ENCODE measurements at regions not wholly inside any gene's neighbourhood (a gene's known extent, or its start where the extent isn't known, plus 50 kb on each side); places are given as distances from the start of the nearest gene placed in this dataset.
"Not testable (repeated sequence)": the region's sequence is repeated elsewhere in the genome, so short reads cannot be mapped to it uniquely, and the experiment has no call there.

- ATAC-seq; H3K27me3 ChIP-seq (ENCODE audit: insufficient read depth, low read length); H3K9ac ChIP-seq (ENCODE audit: low read length); RAD21 ChIA-PET (ENCODE audit: low non-redundant PET in 1 of 2, low total read pairs in 2 of 2, uncharacterized antibody in 2 of 2, unreplicated experiment in 2 of 2); H3K9me2 ChIP-seq (ENCODE audit: insufficient read depth); H2AFZ ChIP-seq (ENCODE audit: low read depth, low read length, poor library complexity, severe bottlenecking); BruUV-seq (replicated peaks); POLR2A ChIA-PET; CTCF ChIA-PET; DNase-seq (ENCODE audit: low read depth, low spot score); H3K9me3 ChIP-seq (ENCODE audit: control insufficient read depth in 1 of 2, insufficient read depth in 1 of 2, low read depth in 1 of 2, low read length in 2 of 2); H3K27ac ChIP-seq (ENCODE audit: low read depth, low read length); H3K4me3 ChIP-seq (replicated peaks in 1 of 2; ENCODE audit: low read depth in 1 of 2, low read length in 2 of 2); H3K4me2 ChIP-seq (ENCODE audit: low read length); intact Hi-C loops (cut with micrococcal nuclease); H3K4me1 ChIP-seq (ENCODE audit: control insufficient read depth in 1 of 2, insufficient read depth in 2 of 2, low read length in 2 of 2); H4K20me1 ChIP-seq (ENCODE audit: insufficient read depth); H3K36me3 ChIP-seq (ENCODE audit: control insufficient read depth in 1 of 2, insufficient read depth in 2 of 2, low read length in 2 of 2); H3K79me2 ChIP-seq (ENCODE audit: insufficient read depth, low read length): not testable (repeated sequence)
Measured at GRCh38 chr7:91627324-91627723, 253.2 kb downstream of the MTERF1 start.

- Histone ChIP-seq H3K4me2 (ENCODE audit: low read length) (no peak overlapping the region), H3K27ac (ENCODE audit: low read depth, low read length) (no peak overlapping the region), H3K27me3 (ENCODE audit: insufficient read depth, low read length) (0 out of 2 replicates have a peak, but pooled peaks cover 2% of the 10 kb centered on the region), H3K79me2 (ENCODE audit: insufficient read depth, low read length) (no peaks in the 10 kb centered on the region), H4K20me1 (ENCODE audit: insufficient read depth) (no peaks in the 10 kb centered on the region), H3K9ac (ENCODE audit: low read length) (no peak overlapping the region), H2AFZ (ENCODE audit: low read depth, low read length, poor library complexity, severe bottlenecking) (no peak overlapping the region), H3K36me3 (ENCODE audit: control insufficient read depth in 1 of 2, insufficient read depth in 2 of 2, low read length in 2 of 2) (no peaks in the 10 kb centered on the region), H3K4me1 (ENCODE audit: control insufficient read depth in 1 of 2, insufficient read depth in 2 of 2, low read length in 2 of 2) (no peaks in the 10 kb centered on the region), H3K9me3 (ENCODE audit: control insufficient read depth in 1 of 2, insufficient read depth in 1 of 2, low read depth in 1 of 2, low read length in 2 of 2) (no peaks in the 10 kb centered on the region), H3K9me2 (ENCODE audit: insufficient read depth) (no peaks in the 10 kb centered on the region), H3K4me3 (replicated peaks in 1 of 2; ENCODE audit: low read depth in 1 of 2, low read length in 2 of 2) (no peak overlapping the region)
- no peak for DNase-seq (ENCODE audit: low read depth, low spot score)
- RAD21 ChIA-PET (ENCODE audit: low non-redundant PET in 1 of 2, low total read pairs in 2 of 2, uncharacterized antibody in 2 of 2, unreplicated experiment in 2 of 2), result no interaction called here
- TF ChIP-seq RAD21 (IDR thresholded peaks at IDR 0.05; ENCODE audit: low read depth) (no peak), FOSL1 (IDR thresholded peaks at IDR 0.05; ENCODE audit: low read depth) (no peak), SIN3A (IDR thresholded peaks at IDR 0.05; ENCODE audit: low read depth) (no peak), ELF1 (IDR thresholded peaks at IDR 0.05; ENCODE audit: borderline replicate concordance, low read depth) (no peak), ZNF274 (IDR thresholded peaks at IDR 0.05; ENCODE audit: low read depth, low read length) (no peak), EZH2phosphoT487 (IDR thresholded peaks at IDR 0.05; ENCODE audit: borderline replicate concordance) (no peak), TCF7L2 (IDR thresholded peaks at IDR 0.05; ENCODE audit: borderline replicate concordance, extremely low read depth, insufficient read depth, insufficient read length) (no peak), SRF (IDR thresholded peaks at IDR 0.05; ENCODE audit: low read depth) (no peak), SP1 (IDR thresholded peaks at IDR 0.05; ENCODE audit: low read depth) (no peak), EGR1 (IDR thresholded peaks at IDR 0.05; ENCODE audit: low read depth) (no peak), ZFX (IDR thresholded peaks at IDR 0.05) (no peak), YY1 (IDR thresholded peaks at IDR 0.05; ENCODE audit: extremely low read depth, insufficient replicate concordance, low read depth, low read length) (no peak), CEBPB (IDR thresholded peaks at IDR 0.05; ENCODE audit: low read depth) (no peak), POLR2A (IDR thresholded peaks at IDR 0.05; ENCODE audit: borderline replicate concordance, extremely low read depth, insufficient read depth, insufficient read length) (no peak), ZBTB33 (IDR thresholded peaks at IDR 0.05; ENCODE audit: extremely low read depth, insufficient replicate concordance, low read length) (no peak)
- no TSS peak for BruUV-seq (replicated peaks)
- CTCF ChIA-PET, result no interaction called here
- intact Hi-C loops (cut with micrococcal nuclease), result no loop called here
- POLR2A ChIA-PET, result no interaction called here
- no peak for ATAC-seq
Measured at GRCh38 chr7:91628742-91629141, 251.8 kb downstream of the MTERF1 start.
